Esophagus squamous epithelium (tissue), 4 donors: ENCODE measurements at regions not wholly inside any gene's neighbourhood (a gene's known extent, or its start where the extent isn't known, plus 50 kb on each side); places are given as distances from the start of the nearest gene placed in this dataset.

Source experiments
- POLR2A ChIP-seq, 4 donors: fragments of 450-650 bp; IDR thresholded peaks; one replicate each; pipeline ENCODE4 v1.6.1; 2017; ENCODE audit warnings: antibody characterized with exemption in 4 of 4, mild to moderate bottlenecking in 4 of 4, moderate library complexity in 3 of 4
- TF ChIP-seq, protein P1 (sequence below), 6 experiments: fragments of 450-650 bp in 4 of 6; fragments of 200-600 bp in 2 of 6; sonication (generic) in 2 of 6; IDR thresholded peaks; one replicate each; pipeline ENCODE4 v1.5.1; 2016 to 2019; ENCODE audit warnings: antibody characterized with exemption in 6 of 6, mild to moderate bottlenecking in 4 of 6, moderate library complexity in 4 of 6

DNA sequence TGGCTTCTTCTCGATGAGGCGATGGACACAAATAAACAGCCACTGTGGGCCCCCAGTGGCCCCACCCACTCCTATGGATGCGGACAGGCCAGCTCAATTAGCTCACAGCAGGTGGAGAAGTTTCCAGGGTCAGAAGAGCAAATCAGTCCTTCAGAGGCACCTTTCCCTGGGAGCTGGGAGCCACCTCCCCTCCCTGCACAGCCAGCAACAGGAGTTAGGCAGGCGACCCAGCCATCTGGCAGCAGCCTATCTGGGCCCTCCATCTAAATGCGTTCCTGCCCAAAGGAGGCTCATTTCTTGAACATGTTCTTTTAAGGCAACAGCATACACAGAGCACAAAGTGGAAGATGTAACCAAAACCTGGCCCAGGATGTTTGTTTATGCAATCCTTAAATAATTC is 211.9 kb upstream of the ARRDC4 start:
- TF ChIP-seq, protein P1, sequence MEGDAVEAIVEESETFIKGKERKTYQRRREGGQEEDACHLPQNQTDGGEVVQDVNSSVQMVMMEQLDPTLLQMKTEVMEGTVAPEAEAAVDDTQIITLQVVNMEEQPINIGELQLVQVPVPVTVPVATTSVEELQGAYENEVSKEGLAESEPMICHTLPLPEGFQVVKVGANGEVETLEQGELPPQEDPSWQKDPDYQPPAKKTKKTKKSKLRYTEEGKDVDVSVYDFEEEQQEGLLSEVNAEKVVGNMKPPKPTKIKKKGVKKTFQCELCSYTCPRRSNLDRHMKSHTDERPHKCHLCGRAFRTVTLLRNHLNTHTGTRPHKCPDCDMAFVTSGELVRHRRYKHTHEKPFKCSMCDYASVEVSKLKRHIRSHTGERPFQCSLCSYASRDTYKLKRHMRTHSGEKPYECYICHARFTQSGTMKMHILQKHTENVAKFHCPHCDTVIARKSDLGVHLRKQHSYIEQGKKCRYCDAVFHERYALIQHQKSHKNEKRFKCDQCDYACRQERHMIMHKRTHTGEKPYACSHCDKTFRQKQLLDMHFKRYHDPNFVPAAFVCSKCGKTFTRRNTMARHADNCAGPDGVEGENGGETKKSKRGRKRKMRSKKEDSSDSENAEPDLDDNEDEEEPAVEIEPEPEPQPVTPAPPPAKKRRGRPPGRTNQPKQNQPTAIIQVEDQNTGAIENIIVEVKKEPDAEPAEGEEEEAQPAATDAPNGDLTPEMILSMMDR (IDR thresholded peaks at IDR 0.05): no peak
- no peak for TF ChIP-seq POLR2A (IDR thresholded peaks at IDR 0.05)
